GM12892 (cell line): ENCODE measurements at regions not wholly inside any gene's neighbourhood (a gene's known extent, or its start where the extent isn't known, plus 50 kb on each side); places are given as distances from the start of the nearest gene placed in this dataset.

ENCODE experiments used
- DNase-seq: peaks from one replicate; pipeline ENCODE4 v3.0.0; 2011; ENCODE audit not compliant: insufficient read length
- FAIRE-seq: peaks from 2 replicates; lab custom pipeline; 2011; peaks lifted over from hg19 to GRCh38; lab: Jason Lieb, UNC
- POLR2A ChIP-seq: IDR thresholded peaks from 2 replicates; pipeline ENCODE4 v1.6.1; 2011; ENCODE audit warnings: low read depth, low read length, control low read depth
- POLR2AphosphoS5 ChIP-seq: IDR thresholded peaks from 2 replicates; pipeline ENCODE4 v1.6.1; 2011; ENCODE audit warnings: low read depth, low read length, control low read depth
- TAF1 ChIP-seq: IDR thresholded peaks from 2 replicates; pipeline ENCODE4 v1.6.1; 2011; ENCODE audit warnings: low read depth, mild to moderate bottlenecking, control low read depth, low read length, borderline replicate concordance

GRCh38 chr12:54700849-54701248 is 52.7 kb upstream of the DCD start:
- FAIRE-seq (no peak), DNase-seq (no peak)
- TF ChIP-seq TAF1, result no peak
- TF ChIP-seq POLR2AphosphoS5, result no peak
- TF ChIP-seq POLR2A, result no peak

GRCh38 chr12:54700301-54700700 is 52.1 kb upstream of the DCD start:
- DNase-seq, result no peak
- no peak for TF ChIP-seq TAF1
- TF ChIP-seq POLR2A, result no peak
- no peak for FAIRE-seq
